ENCODE measurements at regions not wholly inside any gene's neighbourhood (a gene's known extent, or its start where the extent isn't known, plus 50 kb on each side); places are given as distances from the start of the nearest gene placed in this dataset.

DNA sequence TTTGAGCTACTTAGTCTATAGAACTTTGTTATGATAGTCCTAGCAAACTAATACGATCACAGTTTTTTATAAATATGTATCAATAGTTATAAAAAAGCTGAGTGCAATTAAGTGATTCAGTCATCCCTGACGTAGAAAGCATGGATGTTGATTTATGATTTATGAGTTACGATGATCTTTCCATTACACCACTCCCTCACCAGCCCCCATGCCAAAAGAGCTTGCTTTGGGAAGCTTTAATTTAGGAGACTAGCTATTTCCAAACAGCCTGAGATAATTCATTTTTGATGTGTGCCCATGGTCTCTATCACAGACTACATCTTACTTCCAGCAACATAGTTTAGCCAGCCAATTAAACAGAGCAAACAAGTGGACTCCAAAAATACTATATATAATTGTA is 256.8 kb downstream of the GABRG2 start:
- no peak for DNase-seq (ENCODE audit: low read depth in 2 of 2)

DNA sequence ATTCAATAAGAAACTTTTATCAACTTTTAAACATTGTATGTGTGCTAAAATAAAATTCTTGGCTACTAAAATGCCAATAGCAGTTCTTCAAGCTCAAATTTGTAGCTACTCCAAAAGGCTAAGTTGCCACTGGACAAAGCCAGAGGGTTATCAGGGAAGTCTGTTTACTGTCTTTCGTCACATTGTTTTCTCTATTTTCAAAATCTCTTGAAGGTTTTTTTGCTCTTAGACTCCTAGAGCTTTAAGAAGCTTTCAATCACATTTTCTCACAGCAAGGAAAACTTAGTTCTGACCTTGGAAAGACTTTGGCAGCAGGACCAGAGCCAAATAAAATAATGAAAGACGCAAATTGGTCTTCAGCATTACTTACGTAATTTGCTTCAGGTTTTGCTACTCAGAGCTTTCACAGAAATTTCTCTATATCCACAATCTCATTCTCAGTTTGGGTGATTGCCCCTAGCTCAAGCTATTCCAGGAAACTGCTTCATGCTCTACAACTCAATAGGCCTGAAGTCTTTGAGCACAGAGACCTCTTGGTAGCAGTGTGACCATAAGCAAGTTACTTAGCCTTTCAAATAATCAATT is 257.7 kb downstream of the GABRG2 start:
- no peak for DNase-seq (ENCODE audit: low read depth in 2 of 2)

DNA sequence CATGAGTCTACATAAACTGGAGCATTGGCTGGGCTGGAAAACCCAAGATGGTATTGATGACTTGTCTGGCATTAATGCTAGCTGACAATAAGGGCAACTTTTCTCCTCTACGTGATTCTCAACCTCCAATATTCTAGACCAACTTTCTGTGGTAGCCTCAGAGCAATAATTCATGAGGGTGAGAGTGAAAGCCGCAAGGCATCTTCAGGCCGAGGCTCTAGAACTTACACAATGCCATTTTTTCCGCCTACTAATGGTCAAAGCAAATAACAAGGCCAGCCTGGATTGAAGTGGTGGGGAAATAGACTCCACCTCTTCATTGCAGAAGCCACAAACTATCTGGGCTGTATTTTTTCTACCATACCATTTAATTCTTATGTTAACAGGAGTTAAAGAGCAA is 267.4 kb downstream of the GABRG2 start:
- no peak for DNase-seq (ENCODE audit: low read depth in 2 of 2)

DNA sequence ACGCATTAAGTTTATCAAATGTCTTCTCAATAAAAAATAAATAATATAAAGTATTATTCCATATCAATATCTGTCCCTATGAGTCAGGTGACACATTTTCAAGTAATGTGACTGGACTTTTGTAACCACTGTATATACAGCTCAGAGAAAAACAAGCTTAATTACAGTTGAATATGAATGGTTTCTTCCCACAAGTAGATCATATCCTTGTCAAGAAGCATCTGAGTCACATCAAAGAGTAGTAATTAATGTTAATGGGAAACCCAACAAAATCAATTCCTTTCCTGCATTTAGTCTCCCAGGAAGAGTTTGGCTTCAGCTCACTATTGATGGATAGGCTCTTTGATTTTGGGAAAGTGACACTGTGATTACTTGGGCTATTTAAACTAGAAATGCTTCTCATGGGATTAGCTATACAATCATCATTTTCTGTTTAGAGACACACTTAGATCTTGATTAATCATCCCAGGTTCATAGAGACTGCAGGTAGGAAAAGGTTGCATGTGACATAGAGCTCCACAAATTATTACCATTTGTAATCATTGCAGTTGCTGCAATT is 292.9 kb downstream of the GABRG2 start:
- DNase-seq (ENCODE audit: low read depth in 2 of 2) = no peak

DNA sequence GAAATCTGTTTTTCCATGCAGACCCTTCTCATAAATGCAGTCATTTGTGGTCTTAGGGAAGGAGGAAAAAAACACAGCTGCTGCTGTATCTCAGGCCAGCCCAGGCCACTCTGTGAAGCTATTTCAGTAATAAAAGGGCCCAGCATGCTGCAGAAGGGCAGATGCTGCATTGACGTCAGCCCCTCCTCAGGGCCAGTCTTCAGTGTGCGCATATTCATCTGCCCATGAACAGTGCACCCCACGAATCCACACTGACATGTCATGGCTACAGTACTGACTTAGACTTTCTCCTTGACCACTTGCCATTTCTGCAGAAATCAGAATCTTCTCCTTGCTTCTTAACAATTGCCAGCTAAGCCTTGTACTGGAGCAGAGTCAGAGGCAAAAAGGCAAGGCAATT is 304.7 kb downstream of the GABRG2 start:
- DNase-seq (ENCODE audit: low read depth in 2 of 2) = no peak

DNA sequence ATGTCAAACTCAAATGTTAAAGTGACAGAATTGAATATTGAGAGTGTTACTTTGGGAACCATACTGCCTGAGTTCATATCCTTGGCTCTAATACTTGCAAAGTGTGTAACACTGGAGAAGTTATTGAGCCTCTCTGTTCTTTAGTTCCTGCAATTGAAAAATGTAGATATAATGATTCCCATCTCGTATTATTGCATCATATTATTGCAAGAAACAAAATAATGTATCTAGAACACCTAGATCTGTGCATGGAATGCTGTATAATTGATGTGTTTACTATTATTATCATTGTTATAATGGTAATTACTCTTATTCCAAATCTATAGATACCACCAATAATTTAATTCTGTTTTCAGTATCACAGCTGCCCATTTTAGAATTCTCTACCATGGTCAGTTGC is 310.3 kb downstream of the GABRG2 start:
- DNase-seq (ENCODE audit: low read depth in 2 of 2) = no peak

DNA sequence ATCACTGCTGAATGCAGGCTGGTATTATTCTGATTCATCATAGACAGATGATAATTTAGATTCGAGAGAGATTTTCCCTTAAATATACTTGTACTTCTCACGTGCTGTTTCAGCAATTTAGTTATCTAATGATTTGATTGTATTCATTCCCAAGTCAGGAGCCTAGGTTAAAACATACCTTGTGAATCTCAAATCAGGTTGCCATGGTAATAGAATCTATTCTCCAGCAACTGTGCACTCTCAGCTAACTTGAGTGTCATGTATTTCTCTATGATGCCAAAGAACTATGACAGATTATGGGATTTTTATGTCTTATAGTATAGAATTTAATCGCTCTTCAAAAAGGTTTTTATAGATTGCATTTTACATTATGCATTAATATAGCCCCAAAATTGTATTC is 315.3 kb downstream of the GABRG2 start:
- DNase-seq (ENCODE audit: low read depth in 2 of 2) = no peak

DNA sequence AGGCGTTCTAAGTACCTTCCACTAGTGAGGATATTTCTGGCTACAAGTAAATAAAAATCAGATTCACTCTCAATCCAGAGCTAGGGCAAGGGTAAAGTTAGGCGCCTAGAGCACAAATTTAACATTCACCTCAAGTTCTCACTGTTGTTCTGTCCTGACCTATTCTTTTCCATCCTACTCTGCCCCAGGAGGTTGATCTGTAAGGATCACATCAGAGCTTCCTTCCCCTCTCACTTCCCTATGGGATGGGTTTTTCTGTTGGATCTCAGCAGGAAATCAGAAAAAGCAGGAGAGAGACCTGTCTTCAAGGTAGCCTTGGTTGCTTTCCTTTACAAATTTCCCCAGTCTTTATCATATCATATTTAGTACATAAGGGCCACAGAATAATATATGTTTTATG is 316.7 kb downstream of the GABRG2 start:
- DNase-seq (ENCODE audit: low read depth in 2 of 2) = no peak

DNA sequence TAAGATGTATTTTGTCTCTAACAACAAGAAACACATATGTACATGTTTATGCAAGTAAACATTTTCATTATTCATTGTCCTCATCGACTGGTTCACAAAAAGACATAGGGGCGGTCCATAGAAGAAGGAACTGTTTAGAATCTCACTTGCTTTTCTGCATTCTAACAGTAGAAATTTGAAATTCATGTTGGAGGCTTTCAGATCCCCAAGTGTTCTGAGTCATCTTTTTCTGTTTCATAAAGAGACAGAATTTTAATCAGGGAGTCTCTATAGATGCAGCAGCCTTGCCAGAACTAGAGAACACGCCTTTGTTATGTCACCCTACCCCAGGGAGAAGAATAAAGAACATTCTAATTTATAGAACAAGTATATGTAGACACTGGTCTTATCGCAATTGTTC is 324.3 kb downstream of the GABRG2 start:
- DNase-seq (ENCODE audit: low read depth in 2 of 2) = no peak

DNA sequence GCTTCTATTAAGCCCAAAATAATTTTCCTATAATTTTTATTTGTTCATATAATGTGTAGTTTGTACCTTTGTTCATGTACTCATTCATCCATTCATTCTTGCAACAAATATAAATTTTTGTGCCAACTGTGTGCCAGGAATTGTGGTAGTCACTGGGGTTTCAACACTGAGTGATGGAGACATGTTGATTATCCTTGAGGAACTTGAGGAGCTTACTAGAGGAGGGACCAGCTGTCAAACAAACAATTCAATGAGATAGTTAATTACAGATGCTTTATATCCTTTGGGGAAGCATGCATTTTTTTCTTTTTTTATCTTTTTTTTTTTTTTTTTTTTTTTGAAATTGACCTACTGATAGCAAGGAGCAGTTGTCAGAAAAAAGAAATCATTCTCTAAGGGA is 324.8 kb downstream of the GABRG2 start:
- DNase-seq (ENCODE audit: low read depth in 2 of 2) = no peak

DNA sequence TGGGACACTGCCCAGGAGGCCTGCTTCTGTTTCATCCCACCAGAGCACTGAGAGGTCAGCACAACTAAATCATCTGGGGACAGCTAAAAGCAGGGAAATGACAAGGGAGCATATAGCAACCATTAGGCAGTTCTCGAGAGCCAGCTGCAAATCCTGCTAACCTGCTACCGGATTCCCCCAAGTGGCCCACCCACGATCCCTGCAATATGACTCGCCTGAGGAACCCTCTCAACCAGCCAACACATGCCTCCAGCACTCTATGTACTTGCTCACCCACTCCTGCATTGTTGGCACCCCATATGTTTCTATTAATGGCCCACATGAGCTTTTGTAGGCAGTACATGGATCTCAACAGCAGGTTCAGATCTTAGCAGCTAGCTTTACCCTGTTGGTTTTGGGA is 326.0 kb downstream of the GABRG2 start:
- no peak for DNase-seq (ENCODE audit: low read depth in 2 of 2)

DNA sequence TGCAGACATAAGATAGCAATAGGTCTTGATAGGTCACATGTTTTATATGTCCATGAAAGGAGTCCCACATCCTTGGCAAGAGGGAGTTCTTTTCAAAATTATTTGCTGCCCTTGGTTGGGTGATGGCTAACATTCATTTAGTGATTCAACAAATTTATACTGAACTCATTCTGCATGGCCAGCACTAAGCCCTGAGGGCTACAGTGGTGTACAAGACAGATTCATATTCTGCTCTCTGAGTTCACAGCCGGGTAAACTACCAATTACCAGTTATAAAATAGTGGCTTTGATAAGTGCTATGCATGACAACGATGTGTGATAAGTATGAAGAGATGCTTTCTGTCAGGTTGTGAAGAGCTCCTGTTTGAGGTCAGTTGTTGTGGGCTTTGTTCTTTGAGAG is 340.0 kb downstream of the GABRG2 start:
- no peak for DNase-seq (ENCODE audit: low read depth in 2 of 2)

DNA sequence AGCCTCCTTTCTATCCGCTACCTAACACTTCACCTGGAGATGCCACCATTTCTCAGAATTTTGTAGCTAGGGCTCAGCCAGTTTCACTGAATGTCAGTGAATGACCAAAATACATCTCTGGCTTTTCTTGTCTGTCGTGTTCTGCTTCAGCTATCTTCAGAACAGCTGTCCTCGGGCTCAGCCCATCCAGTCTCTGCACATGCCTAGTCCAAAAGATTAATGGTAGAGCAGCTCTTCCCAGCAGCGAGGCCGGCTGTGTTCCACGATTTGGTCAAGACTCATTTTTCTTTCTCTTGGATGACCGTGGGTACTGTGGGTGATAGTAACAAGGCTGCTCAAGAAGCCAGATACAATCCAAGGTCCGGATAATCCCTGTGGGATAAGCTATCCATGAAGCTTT is 342.8 kb downstream of the GABRG2 start:
- no peak for DNase-seq (ENCODE audit: low read depth in 2 of 2)

DNA sequence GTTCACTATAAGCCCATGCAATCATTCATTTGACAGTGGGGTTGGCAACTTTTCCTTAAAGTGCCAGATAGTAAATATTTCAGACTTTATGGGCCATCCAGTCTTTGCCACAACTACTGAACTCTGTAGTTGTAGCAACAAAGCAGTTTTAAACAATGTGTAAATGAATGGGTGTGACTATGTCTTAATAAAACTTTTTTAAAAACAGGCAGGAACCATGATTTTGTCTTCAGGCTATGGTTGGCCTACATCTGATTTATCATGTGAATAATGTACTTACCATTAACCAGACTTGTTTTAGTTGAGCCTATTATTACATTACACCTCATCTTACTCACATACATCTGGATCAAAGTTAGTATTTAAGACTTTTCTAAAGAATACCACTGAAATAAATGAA is 361.6 kb downstream of the GABRG2 start:
- no peak for DNase-seq (ENCODE audit: low read depth in 2 of 2)

DNA sequence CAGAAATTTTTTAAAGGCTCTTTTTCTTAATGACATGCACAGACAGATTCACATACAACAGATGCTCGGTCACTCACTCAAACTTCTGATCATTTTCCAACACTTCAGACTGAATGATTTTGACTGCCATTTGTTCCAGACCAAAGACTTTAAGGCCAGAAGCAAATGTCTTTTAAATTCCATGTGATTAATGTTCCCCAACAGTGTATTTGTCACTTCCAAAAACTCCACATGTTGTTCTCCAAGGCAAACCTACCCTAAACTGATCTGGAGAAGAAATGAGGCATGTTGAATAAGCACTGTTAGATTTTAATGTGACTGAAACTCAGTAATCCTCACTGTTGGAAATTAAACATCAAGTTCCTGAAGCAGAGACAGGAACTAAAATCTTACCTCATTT is 366.7 kb downstream of the GABRG2 start:
- no peak for DNase-seq (ENCODE audit: low read depth in 2 of 2)

DNA sequence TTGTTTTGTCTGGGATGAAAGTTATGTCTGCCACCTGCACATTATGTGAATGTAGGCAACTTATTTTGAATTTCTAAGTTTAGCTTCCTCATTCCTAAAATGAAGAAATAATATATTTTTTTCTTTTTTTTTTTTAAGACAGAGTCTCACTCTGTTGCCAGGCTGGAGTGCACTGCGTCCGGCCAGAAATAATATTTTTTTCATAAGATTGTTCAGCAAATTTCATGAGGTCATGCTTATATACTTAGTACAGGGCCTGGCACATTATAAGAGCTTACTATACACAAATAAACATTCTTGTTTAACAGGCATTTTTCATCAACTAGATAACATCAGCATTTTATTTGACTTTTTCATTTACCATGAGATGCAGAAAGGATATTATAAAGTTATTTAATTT is 368.5 kb downstream of the GABRG2 start:
- DNase-seq (ENCODE audit: low read depth in 2 of 2) = no peak

DNA sequence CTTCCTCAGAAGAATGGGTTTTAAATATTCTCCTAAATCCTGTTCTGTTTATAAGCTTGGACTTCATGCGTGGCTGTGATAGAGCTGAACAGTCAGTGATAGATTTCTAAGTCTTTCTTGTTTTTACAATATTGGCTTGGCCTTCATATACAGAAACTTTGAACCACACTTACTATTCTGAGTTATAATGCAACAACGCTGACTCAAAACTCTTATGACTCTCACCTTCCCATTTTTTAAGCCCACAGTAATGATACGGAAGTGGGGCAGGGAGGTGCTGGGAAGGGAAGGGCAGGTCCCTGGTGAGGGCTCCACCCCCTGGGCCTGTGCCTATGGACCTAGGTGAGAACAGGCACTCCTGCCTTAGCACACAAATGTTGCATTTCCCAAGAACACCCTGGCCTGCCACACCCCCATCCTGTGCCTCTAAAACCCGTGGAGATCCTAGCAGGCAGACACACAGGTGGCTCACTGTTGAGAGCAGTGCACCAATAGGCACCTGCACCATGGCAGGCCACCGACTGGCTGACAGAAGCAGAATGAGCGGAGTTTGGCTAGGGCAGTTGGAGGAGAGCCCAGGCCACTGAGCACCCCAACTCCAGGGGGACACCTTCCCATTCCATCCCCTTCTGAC is 376.7 kb downstream of the GABRG2 start:
- DNase-seq (ENCODE audit: low read depth in 2 of 2) = no peak

DNA sequence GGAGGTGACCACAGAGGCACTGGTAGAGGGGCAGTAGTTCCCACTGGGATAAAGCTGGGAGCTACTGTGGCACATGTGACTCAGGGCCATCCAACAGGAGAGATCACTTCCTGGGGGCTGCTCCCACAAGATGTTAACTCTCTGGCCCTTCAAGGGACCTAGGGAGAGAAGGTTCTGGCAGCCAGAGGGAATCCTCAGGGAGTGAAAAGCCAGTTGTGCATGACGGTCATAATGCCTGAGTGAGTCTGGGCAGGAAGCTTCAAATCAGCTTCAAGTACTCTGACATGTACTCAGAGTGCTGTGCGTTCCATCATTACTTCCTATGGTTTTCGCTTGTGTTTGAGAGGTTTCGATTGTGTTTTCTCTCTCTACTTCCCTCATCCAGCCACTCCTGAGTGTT is 388.5 kb downstream of the GABRG2 start:
- DNase-seq (ENCODE audit: low read depth in 2 of 2) = no peak

DNA sequence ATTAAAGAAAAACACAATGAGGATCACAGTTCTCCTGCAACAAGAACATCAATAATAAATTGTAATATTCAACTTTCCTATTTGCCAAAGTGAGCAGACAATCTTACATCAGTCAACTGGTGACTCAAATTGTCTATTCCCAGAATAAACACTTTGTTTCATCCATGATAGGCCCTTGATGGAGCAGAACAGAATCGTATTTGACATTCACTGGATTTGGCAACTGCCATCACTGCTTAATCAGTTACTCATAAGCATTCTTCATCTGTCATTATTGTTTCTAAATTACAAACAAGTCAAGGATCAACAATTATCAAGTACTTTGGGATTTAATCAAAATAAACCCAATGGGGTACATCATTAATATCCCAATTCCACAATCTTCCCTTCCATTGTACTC is 398.4 kb downstream of the GABRG2 start:
- DNase-seq (ENCODE audit: low read depth in 2 of 2) = no peak

DNA sequence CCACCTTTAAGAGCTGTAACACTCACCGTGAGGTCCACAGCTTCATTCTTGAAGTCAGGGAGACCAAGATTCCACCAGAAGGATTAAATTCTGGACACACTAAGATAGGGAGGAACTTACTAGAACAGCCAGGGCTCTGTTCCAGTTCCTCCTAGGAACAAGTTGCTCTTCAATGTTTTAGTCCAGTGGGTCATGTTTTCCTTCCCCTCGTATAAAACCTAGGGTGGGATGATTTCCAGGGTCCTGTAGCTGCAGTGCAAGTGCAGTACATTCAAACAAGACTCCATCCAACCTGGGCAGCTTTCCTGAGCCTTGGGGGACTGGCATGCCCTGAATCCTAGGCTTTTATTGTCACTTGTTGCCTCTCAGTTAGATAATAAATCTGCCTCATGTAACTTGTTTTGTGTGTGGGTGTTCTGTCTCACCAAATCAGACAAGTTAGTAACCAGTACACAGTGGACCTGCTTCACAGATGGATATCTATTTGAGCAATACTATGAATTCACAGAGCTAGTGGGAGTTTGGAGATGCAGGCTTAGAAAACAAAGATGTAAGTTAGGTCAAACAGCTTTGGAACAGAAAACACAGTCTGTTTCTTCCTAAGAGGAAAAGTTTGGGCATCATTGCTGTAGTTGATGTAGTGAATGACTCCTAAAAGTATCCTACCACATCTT is 405.6 kb downstream of the GABRG2 start:
- no peak for DNase-seq (ENCODE audit: low read depth in 2 of 2)

DNA sequence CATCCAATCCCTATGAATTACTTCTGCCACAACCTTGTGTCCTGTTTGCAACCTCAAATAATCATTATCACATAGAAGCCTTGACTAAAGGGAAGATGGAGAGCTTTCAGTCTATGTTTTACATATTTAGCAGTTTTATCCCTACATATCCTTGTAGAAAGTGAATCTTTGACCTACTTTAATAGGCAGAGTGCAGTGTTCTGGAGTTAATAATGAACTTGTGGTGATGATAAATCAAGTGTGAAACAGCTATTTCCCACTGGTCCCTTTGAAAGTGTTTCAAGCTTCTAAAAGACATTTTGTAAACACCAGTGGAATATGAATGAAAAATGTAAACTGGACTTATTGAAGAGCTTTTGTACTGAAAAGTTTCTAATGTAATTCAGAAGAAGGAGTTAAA is 406.7 kb downstream of the GABRG2 start:
- DNase-seq (ENCODE audit: low read depth in 2 of 2) = no peak

DNA sequence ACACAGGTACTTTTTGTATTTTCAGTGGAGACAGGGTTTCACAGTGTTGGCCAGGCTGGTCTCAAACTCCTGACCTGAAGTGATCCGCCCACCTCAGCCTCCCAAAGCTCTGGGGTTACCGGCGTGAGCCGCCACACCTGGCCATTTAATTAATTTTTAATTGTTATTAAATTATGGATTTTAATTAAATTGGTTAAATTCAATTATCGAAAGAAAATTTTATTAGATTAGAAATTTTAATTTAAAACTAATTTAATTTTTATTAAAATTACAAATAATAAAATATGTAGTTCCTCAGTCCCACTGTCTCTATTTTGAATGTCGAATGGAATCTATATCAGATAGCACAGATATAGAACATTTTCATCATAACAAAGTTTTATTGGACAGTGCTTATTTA is 416.5 kb downstream of the GABRG2 start:
- no peak for DNase-seq (ENCODE audit: low read depth in 2 of 2)

DNA sequence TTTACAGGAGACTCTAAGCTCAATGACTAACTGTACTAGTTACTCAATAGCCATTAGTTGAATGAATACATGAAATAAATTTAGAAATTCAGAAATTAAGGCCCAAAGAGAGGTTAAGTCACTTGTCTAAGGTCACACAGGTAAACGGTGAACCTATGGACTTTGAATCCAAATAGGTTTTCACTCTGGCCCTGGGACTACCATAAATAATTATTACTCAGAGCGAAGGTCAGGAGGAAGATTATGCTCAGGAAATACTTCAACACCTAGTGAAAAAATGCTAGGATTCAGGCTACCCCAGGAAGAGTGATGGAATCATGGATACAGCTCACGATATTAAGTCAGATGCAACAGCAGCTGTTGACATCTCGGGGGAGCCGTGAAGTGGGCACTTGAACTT is 417.4 kb downstream of the GABRG2 start:
- no peak for DNase-seq (ENCODE audit: low read depth in 2 of 2)

Data from stimulated activated CD4-positive, alpha-beta T cell treated with anti-CD3 and anti-CD28 coated beads, Interleukin-1b, Interleukin-23, amount 100 ng/mL, for 1 hour (primary cell).